Embryonic facial prominence (tissue), 1 donor: ENCODE measurements at regions not wholly inside any gene's neighbourhood (a gene's known extent, or its start where the extent isn't known, plus 50 kb on each side); places are given as distances from the start of the nearest gene placed in this dataset.
"Not testable (repeated sequence)": the region's sequence is repeated elsewhere in the genome, so short reads cannot be mapped to it uniquely, and the experiment has no call there.

ENCODE experiments used
- DNase-seq: peaks from one replicate; pipeline ENCODE4 v3.0.0-alpha.2; 2016; ENCODE audit errors: extremely low spot score

- DNase-seq, result no peak
Observed at GRCh38 chr4:183814461-183814860, 90.6 kb upstream of the STOX2 start.

GRCh38 chr4:183816077-183816476, 89.0 kb upstream of the STOX2 start:
- no peak for DNase-seq

GRCh38 chr4:183816882-183817509, 88.1 kb upstream of the STOX2 start:
- no peak for DNase-seq

DNA sequence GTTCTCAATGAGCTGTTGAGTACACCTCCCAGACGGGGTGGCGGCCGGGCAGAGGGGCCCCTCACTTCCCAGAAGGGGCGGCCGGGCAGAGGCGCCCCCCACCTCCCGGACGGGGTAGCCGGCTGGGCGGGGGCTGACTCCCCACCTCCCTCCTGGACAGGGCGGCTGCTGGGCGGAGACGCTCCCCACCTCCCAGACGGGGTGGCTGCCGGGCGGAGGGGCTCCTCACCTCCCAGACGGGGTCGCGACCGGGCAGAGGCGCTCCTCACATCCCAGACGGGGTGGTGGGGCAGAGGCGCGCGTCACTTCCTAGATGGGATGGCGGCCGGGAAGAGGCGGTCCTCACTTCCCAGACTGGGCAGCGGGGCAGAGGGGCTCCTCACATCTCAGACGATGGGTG, 86.5 kb upstream of the STOX2 start:
- DNase-seq, result not testable (repeated sequence)

DNA sequence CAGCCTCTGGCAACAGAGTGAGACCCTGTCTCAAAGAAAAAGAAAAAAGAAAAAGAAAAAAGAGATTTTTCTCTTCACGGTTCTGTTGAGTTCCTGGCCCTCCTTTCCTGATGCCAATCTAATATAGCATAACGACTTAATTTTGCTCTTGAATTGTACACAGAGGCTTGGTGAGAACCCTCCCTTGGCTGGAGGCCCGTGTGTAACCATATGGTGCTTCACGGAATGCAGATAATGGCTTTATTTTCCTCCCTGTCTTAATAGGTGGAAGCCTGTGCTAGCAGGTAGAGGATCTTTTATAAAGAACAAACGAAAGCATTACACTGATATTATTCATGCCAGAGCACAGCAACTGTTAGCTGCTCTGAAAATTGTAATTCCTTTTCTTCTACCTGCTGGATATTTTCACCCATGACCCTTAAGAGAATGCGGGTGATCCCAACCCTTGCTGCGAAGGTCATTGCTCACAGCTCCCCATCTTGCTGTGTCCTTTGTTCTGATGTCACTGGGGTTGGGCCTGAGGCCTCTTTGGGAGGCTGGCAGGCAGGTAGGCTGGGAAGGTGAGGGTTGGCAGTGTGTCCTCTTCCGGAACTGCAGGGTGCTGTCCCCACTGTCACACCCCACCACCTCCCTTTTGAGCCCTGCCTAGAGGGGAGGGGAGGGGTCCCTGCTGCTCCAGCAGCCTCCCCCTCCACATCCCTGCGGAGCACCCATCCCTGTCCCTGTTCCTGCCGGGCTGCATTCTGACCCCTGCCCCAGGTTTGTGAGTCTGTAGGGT, 83.8 kb upstream of the STOX2 start:
- DNase-seq, result no peak

- DNase-seq, result no peak
Observed at GRCh38 chr4:183823434-183823833, 81.7 kb upstream of the STOX2 start.

- no peak for DNase-seq
Observed at GRCh38 chr4:183825346-183825745, 79.8 kb upstream of the STOX2 start.

DNA sequence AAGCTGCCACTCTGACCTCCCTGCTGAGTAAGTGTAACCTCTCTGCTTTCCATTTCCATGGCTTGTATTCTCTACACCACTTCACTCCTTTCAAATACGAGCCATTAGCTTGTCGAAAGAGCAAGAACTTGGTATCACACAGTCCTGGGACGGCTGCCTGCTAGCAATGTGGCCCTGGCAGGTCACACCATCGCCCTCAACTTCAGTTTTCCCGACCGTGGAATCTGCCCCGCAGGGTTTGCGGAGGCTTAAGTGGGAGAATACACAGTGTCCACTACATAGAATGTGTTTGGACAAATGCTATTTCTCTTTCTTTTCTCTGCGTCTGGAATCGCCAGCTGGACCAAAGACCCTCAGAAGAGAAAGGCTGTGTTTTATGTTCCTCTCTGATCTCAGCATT, 78.6 kb upstream of the STOX2 start:
- DNase-seq, result no peak

DNA sequence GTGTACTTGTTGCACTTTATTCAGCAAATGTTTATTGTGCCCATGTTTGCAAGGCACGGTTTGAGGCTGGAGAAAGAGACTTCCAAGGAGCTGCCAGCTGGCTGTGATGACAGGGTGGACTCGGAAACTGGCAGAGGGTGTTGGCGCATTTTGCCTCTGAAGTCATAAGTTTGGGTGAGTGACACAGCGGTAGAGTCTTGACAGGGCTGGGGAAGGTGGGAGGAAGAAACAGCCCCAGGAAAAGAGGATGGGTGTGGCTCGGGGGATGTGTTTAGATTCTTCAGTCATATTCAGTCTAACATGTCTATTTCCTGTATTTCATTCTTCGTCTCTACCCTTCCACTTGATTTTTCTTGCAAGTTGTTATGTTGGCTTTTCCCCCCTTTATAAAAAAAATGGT, 77.0 kb upstream of the STOX2 start:
- DNase-seq, result no peak

DNA sequence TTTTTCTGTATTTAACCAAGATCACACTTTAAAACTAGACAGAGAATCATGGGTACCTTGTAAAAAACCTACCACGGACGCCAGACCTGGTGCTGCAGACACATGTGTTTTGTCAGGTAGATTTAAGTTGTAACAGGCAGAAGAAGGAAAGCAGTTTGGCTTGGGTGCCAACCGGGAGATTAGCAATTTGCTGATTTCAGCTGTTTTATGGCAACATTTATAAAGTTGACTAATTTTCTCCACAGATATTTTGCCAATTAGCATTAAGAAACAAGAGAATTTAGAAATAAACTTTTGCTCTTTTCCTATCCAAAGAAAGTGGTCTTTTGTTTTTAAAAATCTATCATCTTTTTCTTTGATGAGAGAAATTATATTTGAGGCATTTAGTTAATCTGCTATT, 76.3 kb upstream of the STOX2 start:
- no peak for DNase-seq

DNA sequence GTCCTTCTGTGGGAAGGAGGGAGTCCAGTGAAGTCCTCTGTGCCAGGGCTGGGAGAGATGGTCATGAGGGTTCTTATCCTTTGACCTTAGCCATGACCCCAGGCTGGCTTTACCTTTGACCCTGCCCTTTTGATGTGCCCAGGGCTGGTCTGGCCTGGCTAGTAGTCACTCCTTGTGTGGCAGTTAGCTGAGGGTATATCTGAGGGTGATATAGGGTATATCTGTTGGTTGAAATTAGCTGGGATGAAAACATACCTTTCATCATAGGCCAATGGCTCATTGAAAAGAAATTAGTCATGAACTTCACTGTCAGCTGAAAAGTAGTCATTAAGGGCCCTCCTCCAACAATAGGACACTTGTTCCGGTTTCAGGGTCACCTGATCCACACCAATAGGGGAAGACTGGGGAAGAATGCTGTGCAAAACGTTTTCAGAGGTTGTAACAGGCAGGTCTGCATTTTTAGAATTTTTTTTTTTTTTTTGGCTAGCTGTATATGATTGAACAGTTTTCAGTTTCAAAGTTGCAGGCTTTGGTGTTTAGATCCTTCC, 74.6 kb upstream of the STOX2 start:
- DNase-seq, result no peak

DNA sequence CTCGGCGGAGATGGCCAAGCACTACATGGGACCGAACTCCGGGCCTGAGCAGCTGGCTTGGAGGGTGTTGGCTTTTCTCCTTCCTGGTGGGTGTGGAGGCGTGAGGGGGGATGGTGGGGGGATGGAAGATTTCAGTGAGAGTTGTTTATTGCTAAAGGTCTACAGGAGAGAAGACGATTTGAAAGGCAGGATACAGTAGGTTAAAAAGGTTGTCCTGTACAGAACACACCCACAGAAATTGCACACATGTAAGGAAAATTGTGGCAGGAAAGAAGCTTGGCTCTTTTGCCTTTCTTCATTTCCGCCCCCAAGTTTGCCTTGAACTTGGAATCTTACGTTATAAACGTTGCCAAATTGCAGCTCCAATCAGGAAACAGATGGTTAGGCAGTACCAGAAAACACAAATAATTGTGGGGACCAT, 74.1 kb upstream of the STOX2 start:
- DNase-seq, result no peak

GRCh38 chr4:183831683-183832082, 73.4 kb upstream of the STOX2 start:
- no peak for DNase-seq

DNA sequence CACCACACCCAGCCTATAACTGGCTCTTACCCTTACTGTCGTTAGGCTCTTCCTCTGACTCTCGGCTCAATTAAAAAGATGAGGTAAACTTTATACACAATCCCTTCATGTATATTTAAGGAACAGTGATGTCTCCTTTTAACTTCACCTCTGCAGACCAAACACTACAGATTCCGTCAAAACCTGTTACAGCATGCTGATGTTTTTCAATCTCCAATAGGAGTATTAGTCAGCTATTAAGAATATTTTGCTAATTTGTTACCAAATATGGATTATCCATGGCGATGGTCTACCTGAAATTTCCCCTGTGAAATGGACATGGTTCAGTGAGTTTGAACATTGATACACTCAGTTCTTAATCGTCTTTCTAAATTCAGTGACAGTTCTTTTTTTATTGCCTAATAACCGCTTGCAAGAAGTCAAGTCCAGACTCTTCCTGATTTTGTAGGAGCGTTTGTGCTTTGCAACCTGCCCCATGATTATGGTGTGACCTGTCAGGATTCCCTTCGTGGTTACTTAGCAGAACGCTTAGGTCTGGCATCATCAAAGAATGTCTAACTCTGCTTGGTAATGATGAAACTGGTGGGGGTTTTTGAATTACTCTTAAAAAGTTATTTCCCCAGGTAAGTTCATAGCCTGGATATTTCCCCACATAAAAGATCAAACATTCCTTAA, 72.2 kb upstream of the STOX2 start:
- DNase-seq, result no peak

GRCh38 chr4:183834252-183834651, 70.9 kb upstream of the STOX2 start:
- no peak for DNase-seq

GRCh38 chr4:183837222-183837621, 67.9 kb upstream of the STOX2 start:
- no peak for DNase-seq

GRCh38 chr4:183838987-183839712, 66.0 kb upstream of the STOX2 start:
- DNase-seq, result peak; percentile 42

DNA sequence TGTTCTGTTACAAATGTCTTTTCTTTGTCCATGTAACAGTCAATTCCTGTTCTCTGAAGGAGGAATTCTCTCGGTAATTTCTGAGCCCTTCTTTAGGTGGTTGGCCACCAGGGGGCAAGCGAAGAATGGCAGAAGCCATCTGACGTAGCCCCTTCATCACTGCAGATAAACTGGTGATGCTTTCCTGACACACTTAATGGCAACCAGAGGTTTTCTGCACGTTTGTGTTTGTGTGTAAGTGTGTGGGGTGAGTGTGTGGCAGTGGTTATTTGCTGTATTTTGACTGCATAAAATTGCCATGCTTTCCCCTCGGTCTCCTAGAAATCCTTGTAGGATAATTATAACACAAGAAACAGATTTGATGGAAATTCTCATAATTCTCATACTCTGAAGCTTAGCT, 64.8 kb upstream of the STOX2 start:
- DNase-seq, result peak; percentile 74

- DNase-seq, result no peak
Observed at GRCh38 chr4:183841001-183841400, 64.1 kb upstream of the STOX2 start.

DNA sequence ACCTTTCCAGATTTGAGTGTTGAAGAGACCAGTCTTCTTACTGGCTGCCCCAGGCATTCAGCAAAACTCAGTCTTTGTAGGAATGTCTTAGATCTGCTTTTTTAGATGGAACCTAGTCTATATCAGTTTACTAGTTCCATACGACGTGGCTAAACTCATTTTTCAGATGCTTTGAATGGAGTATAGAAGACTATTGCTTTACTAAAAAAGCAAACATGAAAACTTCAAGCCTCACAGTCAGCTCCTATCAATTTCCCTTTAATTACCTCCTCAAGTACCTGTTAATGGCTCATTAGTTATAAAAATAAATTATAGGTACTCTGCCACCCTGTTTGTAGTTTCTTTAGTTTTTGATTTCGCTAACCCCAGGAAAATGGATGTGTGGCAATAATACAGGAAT, 63.0 kb upstream of the STOX2 start:
- DNase-seq, result no peak

DNA sequence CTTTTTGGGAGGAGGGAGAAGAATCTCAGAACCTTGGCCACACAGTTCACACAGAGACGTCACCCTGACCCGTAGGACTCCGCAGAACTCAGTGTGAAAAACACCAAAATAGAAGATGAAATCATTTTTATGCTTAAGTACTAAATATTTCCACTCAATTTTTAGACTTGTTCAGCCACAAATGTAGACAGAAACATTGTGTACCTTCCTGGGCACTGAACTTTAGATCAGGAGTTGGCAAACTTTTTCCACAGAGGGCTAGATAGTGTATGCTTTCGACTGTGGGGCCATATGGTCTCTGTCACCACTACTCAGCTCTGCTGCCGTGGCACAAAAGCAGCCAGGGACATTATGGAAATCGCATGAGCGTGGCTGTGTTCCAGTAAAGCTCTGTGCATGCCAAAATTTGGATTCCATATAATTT, 61.8 kb upstream of the STOX2 start:
- DNase-seq, result no peak

GRCh38 chr4:183846951-183847350, 58.2 kb upstream of the STOX2 start:
- no peak for DNase-seq
